NCI-H2196 (cell line): ENCODE measurements at regions not wholly inside any gene's neighbourhood (a gene's known extent, or its start where the extent isn't known, plus 50 kb on each side); places are given as distances from the start of the nearest gene placed in this dataset.
A peak's percentile ranks its signal among the peaks of the same experiment; 100 is the strongest.

Experiments
- DNase-seq: peaks from one replicate; lab custom pipeline; 2025; ENCODE audit not compliant: unreplicated experiment; lab: John Stamatoyannopoulos, UW

DNA sequence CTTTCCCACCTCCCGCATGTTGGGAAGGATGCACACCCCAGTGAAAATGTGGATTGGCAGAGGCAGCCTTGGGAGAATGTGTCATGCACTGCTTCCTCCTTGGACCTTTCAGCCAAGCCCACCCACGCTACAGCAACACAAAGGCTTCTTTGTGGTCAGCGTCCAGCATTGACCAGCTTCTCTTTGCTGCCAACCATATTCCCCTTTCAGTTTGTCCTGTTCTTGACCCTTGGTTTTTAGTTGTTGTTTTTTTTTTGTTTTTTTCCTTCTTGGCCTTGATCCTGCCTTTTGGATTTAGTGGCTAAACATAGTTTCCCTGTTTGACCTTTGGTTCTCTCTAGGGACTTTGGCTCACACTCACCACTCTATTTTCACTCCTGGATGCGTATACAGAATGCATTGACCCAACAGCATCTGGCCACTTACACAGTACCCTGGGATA, 573.6 kb downstream of the INSC start:
- no peak for DNase-seq

DNA sequence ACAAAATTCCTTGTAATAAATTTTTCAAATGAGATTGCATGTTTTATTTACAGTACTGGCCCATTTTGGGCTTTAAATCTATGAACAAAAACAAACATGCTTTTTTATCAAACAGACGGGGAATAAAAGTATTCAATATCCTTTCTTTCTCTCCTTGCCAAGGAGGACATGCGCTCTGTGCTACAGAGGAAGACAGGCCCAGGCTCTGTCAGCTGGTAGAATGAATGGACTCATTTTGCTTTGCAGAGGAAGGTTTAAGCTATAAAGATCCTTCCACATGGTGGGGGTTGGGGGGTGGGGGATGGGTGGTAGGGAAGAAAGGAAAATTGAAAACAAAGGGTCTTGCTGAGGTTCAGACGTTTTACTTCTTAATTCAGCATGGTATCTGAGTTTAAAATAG, 575.6 kb downstream of the INSC start:
- no peak for DNase-seq

DNA sequence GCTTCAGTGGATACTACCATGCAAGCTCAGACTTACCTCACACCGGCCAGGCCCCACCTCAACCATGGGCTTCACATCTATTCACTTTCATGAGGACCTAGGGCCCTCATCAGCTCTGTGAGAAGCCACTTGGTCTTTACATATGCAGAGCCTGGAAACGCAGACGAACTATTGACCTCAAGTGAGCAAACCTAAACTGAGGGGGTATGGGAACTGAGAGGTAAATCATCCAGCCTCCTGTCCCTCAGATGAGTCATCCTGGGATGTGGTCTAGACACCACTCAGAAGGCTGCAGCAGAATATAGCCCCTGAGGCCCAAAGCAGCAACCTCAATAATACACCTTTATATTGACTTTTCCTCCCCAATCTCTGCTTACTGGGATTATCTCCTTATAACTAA, 578.0 kb downstream of the INSC start:
- no peak for DNase-seq

DNA sequence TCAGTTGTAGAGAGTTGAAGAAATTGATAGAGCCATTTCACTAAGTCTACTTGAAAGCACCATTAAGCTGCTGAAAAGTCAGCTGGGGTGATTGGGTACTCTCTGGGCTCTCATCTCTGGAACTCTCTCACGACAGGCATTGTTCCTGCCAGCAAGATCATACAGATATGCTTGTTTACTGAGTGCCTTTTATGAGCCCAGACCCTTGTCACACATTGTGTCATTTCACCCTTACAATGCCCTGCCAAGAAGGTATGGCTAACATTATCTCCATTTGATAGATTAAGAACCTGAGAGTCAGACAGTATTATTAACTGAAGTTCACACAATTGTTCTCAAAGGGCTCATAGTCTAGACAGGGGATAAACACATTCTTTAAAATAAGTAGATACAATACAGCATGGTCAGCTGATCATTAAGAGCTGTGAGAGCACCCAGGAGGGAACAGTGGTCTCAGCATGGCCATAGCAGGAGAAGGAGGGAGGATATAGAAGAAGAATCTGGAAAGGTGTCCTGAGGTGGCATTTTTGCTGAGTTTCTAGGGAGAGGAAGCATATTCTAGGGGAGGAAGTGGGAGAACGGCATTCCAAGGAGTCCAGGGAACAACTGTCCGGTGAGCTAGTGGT, 580.5 kb downstream of the INSC start:
- no peak for DNase-seq

DNA sequence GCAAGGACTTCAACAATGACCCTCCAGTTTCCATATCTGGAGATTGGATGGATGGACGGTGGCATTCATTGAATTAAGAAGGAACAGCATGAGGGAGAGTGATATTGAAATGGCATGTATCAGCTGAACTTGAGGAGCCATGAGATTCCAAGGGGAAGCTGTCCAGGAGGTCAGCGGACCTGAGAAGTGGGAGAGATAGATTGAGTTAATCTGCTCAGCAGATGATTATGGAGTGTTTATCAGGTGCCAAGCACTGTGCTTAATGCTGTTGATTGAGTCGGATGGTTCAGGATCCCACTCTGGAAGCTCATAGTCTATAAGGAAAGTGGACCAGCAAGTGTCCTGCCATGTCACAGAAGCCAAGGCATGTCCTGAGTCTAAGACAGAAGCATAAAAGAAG, 581.3 kb downstream of the INSC start:
- no peak for DNase-seq

DNA sequence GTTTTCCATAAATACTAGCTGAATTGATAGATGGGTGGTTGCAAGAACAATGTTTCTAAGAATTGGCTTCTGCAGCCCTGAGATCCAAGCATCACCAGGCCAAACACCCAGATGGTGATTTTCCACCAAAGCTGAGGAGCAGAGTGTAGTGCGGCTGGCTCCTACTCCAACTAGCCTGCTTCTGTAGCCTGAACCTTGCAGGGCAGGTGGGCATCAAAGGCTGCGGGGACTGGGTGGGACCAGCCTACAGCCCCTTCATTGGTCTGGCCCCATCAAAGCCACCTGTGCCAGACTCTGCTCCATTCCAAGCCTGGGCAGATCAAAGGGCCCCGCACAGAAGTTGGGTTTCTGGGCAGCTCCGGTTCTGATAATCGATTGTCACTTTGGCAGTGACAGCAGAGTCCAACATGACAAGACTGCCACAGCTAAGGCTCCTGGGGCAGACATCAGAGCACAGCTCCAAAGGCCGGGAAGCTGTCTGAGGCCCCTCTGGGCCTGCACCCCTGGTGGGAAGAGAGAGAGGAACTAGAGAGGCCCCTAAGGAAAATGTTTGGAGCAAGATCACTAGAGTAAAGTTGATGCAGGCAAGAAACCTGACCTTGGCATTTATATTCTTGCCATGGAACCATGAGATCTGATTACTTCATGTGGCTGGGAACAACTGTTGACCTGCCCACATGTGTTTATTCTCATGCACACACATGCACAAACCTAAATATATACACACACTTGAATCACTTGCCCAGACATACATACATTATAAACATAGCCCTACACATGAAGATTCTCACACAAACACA, 582.9 kb downstream of the INSC start:
- DNase-seq = no peak

DNA sequence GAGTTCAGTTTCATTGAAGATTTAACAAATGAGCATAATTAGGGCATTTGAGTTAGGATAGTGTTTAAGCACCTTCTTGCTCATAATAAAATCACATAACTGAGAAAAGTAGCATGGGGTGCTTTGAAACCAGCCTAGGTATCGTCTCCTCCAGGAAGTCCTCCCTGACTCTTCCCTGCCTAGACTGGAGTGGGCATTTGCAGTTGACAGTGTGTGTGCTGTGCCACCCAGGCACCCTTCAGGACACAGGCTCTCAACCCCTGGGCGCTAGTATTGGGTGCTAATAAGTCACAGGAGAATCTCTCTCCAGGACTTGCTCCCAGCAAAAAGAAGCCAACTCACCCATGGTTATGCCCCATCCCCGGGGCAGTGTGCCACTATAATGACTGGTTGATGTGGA, 584.1 kb downstream of the INSC start:
- no peak for DNase-seq

DNA sequence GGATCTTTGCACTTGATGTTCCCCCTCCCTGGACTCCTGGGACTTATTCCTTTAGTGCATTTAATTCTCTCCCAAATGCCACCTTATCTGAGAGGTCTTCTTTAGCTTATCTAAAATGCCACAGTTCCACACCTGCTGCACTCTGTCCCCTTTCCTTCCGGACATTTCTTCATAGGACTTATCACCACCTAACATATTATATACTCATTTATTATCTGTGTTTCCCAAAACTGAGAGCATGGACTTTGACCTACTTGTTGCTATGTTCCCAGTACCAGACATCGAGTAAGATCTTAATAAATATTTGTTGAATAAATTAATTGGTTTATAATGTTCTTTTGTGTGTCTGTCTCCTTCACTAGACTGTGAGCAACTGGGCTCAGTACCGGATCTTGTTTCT, 585.3 kb downstream of the INSC start:
- DNase-seq = no peak

DNA sequence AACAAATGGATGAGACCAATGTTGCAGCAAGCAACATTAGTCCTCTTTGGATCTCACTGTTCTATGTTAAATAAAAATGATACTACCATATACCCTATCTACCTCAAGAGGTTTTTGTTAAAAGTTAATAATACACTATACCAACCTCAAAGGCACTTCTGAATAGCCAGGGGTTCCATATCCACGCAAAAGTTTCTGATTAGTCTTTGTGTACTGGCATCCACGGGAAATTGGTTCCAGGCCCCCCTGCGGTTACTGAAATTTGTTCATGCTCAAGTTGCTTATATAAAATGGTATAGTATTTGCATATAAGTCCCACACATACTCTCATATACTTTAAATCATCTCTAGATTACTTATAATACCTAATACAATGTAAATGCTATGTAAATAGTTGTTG, 585.7 kb downstream of the INSC start:
- DNase-seq = no peak

DNA sequence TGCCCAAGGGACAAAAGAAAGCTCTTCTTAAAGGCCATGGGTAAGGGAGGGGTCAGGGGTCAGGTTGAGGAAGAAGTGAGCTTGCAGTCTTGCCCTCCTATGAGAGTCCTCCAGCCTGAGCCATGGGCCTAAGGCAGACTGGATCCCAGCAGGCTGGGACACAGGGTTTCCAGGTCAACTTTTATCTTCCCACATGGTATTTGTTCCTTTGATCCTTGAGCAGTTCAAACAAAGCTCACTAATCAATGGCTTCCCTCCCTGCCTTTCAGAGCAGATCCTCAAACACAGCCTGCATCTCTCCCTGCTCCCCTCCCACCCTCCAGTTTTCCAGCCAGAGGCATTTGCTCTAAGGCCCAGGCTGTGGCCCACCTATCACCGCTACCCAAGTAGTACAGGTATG, 589.3 kb downstream of the INSC start:
- DNase-seq = no peak

DNA sequence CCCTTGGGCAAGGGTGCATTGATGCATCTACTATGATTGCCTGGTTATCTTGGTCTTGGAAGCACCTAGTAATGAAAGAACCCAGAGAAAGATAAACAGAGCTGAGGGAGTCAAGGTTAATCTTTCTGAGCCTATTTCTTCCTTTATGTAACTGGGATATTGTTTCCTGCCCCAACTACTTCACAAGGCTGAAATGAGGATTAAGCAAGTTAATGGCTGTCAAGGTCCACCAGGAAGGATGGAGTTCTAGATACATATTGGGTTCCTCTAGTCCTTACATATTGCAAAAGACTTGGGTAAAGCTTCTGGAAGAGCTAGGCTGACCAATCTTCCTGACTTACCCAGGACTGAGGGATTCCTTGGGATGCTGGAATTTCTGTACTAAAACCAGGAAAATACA, 589.8 kb downstream of the INSC start:
- no peak for DNase-seq

DNA sequence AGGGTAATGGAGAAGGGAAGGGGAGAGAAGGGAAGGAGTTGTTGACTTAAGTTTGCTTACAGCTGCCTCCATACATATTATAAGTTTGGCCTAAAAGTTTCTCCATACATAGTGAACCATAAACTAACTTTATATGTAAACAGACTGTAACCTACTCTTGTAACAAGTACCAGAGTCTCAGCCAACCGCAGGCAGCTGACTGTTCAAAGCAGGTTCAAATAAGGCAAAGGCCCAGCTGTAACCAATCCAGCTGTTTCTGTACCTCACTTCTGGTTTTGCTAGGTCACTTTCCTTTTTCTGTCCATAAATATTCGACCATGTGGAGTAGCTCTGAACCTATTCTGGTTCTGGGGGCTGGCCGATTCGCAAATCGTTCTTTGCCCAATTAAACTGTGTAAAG, 591.2 kb downstream of the INSC start:
- DNase-seq = no peak

DNA sequence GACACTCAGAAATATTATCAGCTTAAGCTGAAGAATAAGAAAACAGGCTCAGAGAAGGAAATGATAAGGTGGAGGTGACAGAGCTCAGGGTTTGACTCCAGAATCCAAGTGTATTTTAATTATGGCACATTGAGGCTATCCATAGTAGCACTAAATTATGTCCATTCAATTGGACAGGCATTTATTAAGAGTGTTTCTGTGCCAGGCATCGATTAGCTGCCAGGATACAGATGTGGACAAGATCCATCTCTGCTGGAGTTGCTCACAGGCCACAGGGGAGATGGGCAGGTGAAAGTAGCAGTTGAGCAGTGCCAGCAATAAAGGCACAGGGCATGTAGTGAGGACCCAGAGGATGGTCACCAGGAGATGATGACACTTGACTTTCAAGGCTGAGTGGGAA, 592.5 kb downstream of the INSC start:
- no peak for DNase-seq

DNA sequence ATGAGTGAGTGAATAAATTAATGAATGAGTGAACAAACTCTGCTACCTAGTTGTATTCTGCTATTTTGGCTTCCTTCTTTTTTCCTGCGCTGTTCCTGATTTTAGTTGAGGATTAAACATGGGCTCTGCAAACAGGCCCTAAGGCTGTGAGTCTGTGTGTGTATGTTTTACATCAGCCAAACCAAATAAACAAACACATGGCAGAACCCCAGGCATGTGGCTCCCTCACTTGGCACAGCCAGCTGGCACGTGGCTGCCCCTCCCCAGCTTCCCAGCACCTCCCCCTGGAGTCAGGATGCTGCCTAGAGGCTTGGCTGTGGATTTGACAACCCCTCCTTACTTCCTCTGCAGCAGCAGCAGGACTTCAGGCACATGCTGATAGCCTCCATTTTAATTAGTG, 593.2 kb downstream of the INSC start:
- peak; percentile 83 for DNase-seq

DNA sequence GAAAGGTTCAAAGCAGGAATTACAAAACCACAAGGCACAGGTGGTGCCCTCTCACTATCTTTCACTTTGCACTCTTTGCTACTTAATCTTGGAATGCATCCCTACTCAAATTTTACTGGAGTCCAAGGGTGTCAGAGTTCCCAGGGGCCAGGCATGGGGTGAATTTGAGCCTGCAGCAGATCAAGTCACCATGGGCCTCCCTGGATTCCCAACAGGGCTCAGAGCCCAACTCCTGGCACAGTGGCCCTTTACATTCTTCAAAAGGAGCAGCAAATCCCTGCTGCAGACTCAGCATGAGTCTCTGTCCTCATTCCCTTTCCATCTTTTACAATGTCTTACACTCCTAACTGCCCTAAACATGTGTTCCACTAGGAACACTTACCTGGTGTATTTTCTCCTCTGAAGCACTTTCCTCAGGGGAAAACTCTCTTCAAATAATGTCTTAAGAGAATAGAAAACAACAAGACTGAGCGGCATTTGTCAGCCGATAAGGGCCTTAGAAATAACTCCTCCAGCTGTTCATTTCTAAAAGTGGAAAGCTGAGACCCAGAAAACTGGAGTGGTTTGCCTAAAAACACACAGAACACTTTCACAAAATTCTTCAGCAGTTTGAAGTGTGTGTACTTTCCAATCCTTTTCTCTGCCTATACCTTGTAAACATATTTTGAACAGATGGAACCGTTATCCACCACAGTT, 596.0 kb downstream of the INSC start:
- DNase-seq = no peak

DNA sequence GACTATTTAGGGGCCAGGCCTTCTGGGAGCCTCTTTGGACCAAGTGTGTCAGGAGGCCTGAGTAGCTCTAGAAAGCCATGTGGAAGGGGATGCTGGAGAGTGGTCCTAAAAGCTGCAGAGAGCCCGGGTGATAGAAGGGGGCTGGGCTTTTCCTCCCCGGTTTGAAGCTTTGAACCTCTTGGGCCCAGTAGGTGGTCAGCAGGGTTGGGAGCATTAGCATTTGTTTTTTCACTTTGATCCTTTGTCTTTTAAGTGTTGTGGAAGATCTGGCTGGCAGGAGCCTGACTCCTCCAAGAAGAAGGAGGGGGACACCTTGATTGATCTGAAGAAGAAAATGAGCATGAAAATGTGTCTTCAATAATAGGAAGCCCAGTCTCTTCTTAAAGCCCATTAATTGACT, 596.6 kb downstream of the INSC start:
- no peak for DNase-seq

DNA sequence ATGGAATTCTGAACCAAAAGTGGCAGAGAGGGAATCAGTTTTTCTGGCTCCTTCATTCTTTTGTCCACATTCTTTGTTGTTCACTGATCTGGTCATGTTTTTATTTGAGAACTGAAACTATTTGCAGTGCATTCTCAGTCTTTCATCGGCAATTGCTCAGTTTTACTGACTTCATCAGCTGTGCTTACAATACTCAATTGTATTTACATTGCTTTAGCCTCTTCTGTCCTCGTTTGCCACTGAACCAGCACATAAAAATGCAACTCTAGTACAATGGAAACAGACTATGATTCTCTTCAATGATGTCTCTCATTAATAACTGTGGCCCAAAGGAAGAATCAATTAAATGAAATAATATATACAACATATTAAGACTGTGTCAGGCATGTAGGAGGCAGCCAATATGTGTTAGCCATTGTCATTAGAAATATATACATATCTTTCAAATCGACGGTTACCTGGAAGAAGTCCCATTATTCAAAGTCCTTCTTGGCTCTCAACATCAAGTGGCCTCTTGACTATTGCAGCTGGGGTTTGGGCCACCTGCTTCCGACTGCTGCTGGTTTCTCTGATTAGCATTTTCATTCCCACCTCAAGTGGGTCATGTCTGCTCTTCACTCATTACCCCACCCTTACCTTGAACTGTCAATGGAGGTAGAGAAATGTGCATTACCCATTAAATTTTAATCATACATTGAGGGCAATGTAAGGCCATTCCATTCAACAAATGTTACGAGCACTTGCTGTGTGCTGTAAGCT, 600.1 kb downstream of the INSC start:
- peak; percentile 76 for DNase-seq

DNA sequence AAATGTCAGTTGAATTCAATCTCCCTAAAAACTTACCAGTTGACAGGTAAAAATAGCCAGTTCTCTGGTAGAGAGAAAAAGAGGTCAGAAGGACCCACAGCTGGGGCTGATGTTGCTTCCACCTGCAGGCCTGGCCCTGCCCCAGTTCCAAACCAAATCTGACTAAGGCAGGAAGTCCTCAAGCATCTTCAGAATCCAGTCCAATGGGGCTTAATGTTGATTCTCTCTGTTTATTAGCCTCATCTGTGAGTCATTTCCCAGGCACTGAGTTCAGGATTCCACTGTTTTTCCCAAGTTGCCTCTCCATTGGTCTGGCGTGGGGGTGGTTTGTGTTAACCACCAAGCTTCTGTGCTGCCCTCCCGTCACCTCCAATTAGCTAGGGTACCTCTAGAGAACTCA, 601.8 kb downstream of the INSC start:
- DNase-seq = peak; percentile 26

DNA sequence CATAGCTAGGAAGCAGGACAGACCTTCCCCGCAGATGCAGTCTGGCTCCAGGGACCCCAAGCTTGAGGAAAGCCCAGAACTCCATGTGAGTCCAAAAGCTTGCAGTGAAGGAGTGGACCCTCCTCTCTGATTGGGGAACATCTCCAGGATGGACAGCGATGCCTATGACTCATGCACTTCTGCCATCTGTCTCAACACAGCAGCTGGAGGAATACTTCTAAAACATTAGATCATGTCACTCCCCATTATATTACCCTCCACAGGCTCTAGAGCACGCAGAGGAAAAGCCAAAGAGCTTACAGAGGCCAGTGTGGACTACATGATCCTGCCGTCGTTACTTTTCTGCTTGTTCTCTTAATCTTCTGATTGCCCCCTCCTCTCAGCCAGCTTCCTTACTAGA, 605.7 kb downstream of the INSC start:
- peak; percentile 13 for DNase-seq

DNA sequence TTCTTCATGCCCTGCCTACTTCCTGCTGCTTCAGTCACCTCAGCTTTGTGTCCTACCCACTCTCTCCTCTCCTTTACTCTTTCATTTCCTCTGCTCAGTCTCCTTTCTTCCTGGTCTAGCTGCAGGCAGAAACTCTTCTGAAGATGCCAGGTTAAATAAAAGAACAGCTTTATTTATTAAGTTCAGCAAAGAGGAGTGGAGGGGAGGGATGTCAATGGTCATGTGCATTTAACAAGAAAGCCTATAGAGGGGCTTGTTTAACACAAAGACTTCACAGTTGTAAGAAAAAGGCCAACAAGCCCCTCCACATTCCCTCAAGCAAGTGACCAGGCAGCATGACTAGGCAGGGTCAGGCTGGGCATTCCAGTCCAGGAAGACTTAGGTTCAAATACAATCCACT, 609.2 kb downstream of the INSC start:
- DNase-seq = no peak

DNA sequence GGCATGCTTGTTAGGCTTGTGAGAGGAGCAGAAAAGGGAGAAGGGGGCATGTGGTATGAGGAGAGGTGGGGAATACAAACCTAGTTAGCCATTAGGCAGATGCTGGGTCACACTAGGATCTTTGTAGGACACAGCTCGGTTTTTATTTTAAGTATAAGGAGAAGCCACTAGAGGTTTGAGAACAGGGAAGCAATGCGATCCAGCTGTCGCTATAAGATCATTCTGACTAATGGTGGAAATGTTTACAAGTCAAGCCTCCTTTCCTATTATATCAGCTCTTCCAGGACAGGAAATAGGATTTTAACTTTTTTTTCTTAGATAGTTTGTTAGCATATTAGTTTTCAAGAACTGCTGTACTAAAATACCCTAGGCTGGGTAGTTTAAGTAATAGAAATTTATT, 609.9 kb downstream of the INSC start:
- DNase-seq = no peak

DNA sequence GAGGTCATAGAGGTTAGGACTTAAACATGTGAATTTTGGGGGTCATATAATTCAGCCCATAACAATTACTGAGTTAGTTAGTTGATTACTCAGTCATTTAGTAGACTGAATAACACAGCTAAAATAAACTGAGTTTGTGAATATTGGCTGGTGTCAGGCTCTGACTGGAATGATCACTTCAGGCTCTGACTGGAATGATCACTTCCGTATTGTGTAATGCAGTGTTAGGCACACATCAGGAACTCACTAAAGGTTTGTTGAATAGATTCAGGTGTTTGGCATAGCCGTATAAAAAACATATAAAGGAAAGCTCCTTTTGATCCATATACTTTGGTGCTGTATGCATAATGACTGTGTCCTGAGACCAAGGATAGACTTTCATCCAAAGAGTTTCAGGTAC, 610.5 kb downstream of the INSC start:
- DNase-seq = no peak
